PC-9 (cell line): ENCODE measurements at regions not wholly inside any gene's neighbourhood (a gene's known extent, or its start where the extent isn't known, plus 50 kb on each side); places are given as distances from the start of the nearest gene placed in this dataset.
A peak's percentile ranks its signal among the peaks of the same experiment; 100 is the strongest.

ENCODE experiments used
- BruUV-seq: library from RNA; stranded (reverse); fragments of 400-500 nt; replicated peaks from 2 replicates; lab custom pipeline; 2021; lab: Mats Ljungman, UMichigan
- CTCF ChIA-PET: fragments of 300-600 bp; sonication (Branson Sonifier 250); formaldehyde crosslinking; loops from one replicate; lab custom pipeline; 2022; ENCODE audit warnings: antibody characterized with exemption; lab: Charles Lee
- POLR2A ChIA-PET: fragments of 300-600 bp; sonication (Branson Sonifier 250); formaldehyde crosslinking; loops from one replicate; lab custom pipeline; 2022; ENCODE audit warnings: antibody characterized with exemption; ENCODE audit not compliant: unreplicated experiment; lab: Charles Lee
- DNase-seq, 2 experiments: peaks; one replicate each; pipeline versions ENCODE4 v3.0.0 to v3.0.0-alpha.2; 2015 to 2022; ENCODE audit warnings: mixed read lengths in 1 of 2
- H2AFZ ChIP-seq: fragments of 200-600 bp; sonication (generic); 2 replicates; pipeline ENCODE4 v1.8.1; 2017; ENCODE audit warnings: antibody characterized with exemption
- H3F3A ChIP-seq: fragments of 200-600 bp; sonication (generic); 2 replicates; pipeline ENCODE4 v1.8.1; 2017; ENCODE audit warnings: antibody characterized with exemption, mild to moderate bottlenecking, low read depth; ENCODE audit not compliant: insufficient read depth
- H3K27ac ChIP-seq: fragments of 200-600 bp; sonication (generic); 2 replicates; pipeline ENCODE4 v1.6.1; 2016; ENCODE audit warnings: mixed run types
- H3K27me3 ChIP-seq: fragments of 200-600 bp; sonication (generic); 2 replicates; pipeline ENCODE4 v1.6.1; 2016; ENCODE audit warnings: low read depth, mixed run types; ENCODE audit not compliant: insufficient read depth
- H3K36me3 ChIP-seq: fragments of 200-600 bp; sonication (generic); 2 replicates; pipeline ENCODE4 v1.6.1; 2016; ENCODE audit warnings: low read depth, mixed run types
- H3K4me1 ChIP-seq: fragments of 200-600 bp; sonication (generic); replicated peaks from 2 replicates; pipeline ENCODE4 v1.6.1; 2016; ENCODE audit warnings: mixed run types; ENCODE audit not compliant: insufficient read depth
- H3K4me2 ChIP-seq: fragments of 200-600 bp; sonication (generic); 2 replicates; pipeline ENCODE4 v1.6.1; 2017; ENCODE audit warnings: mixed run types
- H3K4me3 ChIP-seq: fragments of 200-600 bp; sonication (generic); 2 replicates; pipeline ENCODE4 v1.6.1; 2016; ENCODE audit warnings: mixed run types
- H3K79me2 ChIP-seq: fragments of 200-600 bp; sonication (generic); 2 replicates; pipeline ENCODE4 v1.6.1; 2017; ENCODE audit warnings: low read depth, mixed run types
- H3K9me2 ChIP-seq: fragments of 200-600 bp; sonication (generic); 2 replicates; pipeline ENCODE4 v1.8.1; 2017; ENCODE audit warnings: mild to moderate bottlenecking; ENCODE audit not compliant: insufficient read depth
- H3K9me3 ChIP-seq: fragments of 200-600 bp; sonication (generic); 2 replicates; pipeline ENCODE4 v1.8.1; 2016; ENCODE audit warnings: low read depth; ENCODE audit not compliant: insufficient read depth
- H4K20me1 ChIP-seq: fragments of 200-600 bp; sonication (generic); 2 replicates; pipeline ENCODE4 v1.8.1; 2017; ENCODE audit not compliant: insufficient read depth
- EZH2 ChIP-seq: fragments of 200-600 bp; sonication (generic); IDR thresholded peaks from 2 replicates; pipeline ENCODE4 v1.8.0; 2017; ENCODE audit warnings: antibody characterized with exemption, low read depth
- intact Hi-C: fragments of 100-400 bp; cut with micrococcal nuclease; formaldehyde crosslinking; loops from one replicate; pipeline ENCODE4 v1.10.0; 2022; ENCODE audit not compliant: unreplicated experiment
- TF ChIP-seq, protein P1 (sequence below): fragments of 200-600 bp; sonication (generic); conservative IDR thresholded peaks from 2 replicates; pipeline ENCODE4 v1.6.1; 2017; ENCODE audit warnings: mixed run types, antibody characterized with exemption, mild to moderate bottlenecking, moderate library complexity

DNA sequence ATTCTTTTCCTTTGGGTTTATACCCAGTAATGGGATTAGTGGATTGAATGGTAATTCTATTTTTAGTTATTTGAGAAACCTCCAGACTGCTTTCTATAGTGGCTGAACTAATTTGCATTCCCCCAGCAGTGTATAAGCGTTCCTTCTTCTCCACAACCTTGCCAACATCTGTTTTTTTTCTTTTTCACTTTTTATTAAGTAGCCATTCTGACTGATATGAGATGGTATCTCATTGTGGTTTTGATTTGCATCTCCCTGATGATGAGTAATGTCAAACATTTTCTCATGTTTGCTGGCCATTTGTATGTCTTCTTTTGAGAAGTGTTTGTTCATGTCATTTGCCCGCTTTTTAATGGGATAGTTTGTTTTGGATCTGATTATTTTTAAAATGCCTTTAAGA, 64.1 kb upstream of the MEIS1 start:
- Histone ChIP-seq H3K4me2 (no peak overlapping the region), H3K27me3 (no peaks in the 10 kb centered on the region), H3K27ac (no peak overlapping the region), H3K4me1 (no peaks in the 10 kb centered on the region), H3K36me3 (no peaks in the 10 kb centered on the region), H4K20me1 (no peaks in the 10 kb centered on the region), H3K79me2 (no peaks in the 10 kb centered on the region), H3K4me3 (no peak overlapping the region), H3F3A (no peaks in the 10 kb centered on the region), H3K9me3 (no peaks in the 10 kb centered on the region), H3K9me2 (no peaks in the 10 kb centered on the region), H2AFZ (no peak overlapping the region)
- intact Hi-C loops: no loop called here
- ChIA-PET POLR2A (no interaction called here), CTCF (no interaction called here)
- TF ChIP-seq, protein P1, sequence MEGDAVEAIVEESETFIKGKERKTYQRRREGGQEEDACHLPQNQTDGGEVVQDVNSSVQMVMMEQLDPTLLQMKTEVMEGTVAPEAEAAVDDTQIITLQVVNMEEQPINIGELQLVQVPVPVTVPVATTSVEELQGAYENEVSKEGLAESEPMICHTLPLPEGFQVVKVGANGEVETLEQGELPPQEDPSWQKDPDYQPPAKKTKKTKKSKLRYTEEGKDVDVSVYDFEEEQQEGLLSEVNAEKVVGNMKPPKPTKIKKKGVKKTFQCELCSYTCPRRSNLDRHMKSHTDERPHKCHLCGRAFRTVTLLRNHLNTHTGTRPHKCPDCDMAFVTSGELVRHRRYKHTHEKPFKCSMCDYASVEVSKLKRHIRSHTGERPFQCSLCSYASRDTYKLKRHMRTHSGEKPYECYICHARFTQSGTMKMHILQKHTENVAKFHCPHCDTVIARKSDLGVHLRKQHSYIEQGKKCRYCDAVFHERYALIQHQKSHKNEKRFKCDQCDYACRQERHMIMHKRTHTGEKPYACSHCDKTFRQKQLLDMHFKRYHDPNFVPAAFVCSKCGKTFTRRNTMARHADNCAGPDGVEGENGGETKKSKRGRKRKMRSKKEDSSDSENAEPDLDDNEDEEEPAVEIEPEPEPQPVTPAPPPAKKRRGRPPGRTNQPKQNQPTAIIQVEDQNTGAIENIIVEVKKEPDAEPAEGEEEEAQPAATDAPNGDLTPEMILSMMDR: no peak
- TF ChIP-seq EZH2: no peak
- BruUV-seq: no TSS peak
- DNase-seq: no peak

DNA sequence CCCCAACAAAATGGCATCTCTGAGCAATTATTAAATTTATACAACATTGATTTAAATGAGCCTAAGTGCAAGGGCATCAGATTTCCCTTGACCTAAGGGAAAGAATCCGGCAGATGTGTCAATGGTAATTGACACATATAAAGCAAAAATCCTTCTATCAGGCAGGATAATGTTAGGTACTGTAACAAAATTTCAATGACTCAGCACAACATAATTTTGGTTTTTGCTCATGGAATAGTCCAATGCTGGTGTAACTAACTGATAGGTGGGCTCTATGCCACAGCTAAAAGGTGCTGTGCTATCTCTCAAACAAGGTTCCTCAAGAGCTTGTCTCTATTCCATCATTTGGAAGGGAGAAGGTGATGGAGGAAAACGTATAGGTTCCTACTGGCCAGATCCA, 68.3 kb upstream of the MEIS1 start:
- no peak overlapping the region for H2AFZ ChIP-seq
- no TSS peak for BruUV-seq
- no peaks in the 10 kb centered on the region for H3K36me3 ChIP-seq
- CTCF ChIA-PET: no interaction called here
- no peaks in the 10 kb centered on the region; the same call in 1 of the 2 replicates for H3F3A ChIP-seq
- no peaks in the 10 kb centered on the region for H3K9me3 ChIP-seq
- DNase-seq: no peak
- POLR2A ChIA-PET: no interaction called here
- no peaks in the 10 kb centered on the region for H3K79me2 ChIP-seq
- H4K20me1 ChIP-seq: no peaks in the 10 kb centered on the region
- H3K4me3 ChIP-seq: no peak overlapping the region
- intact Hi-C loops: no loop called here
- no peaks in the 10 kb centered on the region for H3K9me2 ChIP-seq
- H3K27me3 ChIP-seq: peaks cover 8% of the 10 kb centered on the region; the same call in 1 of the 2 replicates
- TF ChIP-seq, protein P1: no peak
- no peak for TF ChIP-seq EZH2
- H3K27ac ChIP-seq: no peak overlapping the region
- no peaks in the 10 kb centered on the region for H3K4me1 ChIP-seq
- H3K4me2 ChIP-seq: no peak overlapping the region

DNA sequence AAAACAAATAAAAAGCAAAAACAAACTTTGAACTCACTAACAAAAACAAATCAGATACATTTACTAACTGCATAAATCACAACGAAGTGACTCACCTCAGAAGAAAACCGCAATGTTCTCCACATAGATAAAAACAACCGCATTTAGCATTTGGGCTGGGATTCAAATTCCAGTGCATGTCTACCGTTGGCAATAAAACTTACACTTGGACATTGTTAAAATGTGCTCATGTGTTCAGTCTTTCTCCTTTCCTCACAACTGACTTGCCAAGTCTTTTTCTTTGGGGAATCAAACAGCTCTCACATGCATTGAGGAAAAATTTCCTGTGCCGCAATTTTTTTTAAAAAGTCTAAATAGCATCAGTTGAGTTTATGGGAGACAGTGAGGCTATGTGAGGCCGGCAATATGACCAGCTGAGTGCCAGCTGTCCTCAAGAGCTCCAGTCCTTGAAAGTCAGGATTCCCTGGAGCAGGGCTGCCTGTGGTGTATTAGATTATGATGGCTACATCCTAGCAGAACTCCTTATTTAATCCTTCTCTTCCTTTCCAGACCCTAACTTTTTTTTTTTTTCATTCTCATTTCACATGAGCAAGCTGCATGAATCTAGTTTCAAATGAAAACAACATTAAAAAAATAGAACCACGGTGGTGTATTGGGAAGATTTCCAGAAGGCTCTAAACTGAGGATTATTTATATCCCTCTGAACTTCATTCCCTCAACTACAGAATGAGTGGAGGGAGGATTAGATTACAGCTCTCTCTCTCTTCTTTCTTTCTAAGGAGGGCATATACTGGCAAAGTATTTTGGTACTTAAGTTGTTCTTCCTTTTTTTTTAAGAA, 70.2 kb upstream of the MEIS1 start:
- no peak overlapping the region for H3K27ac ChIP-seq
- H3K27me3 ChIP-seq: peaks cover 12% of the 10 kb centered on the region; the same call in 1 of the 2 replicates
- no peaks in the 10 kb centered on the region for H4K20me1 ChIP-seq
- POLR2A ChIA-PET: no interaction called here
- H3K4me1 ChIP-seq: no peaks in the 10 kb centered on the region
- no peak for TF ChIP-seq EZH2
- TF ChIP-seq, protein P1: no peak
- H3F3A ChIP-seq: no peaks in the 10 kb centered on the region; the same call in 1 of the 2 replicates
- no peaks in the 10 kb centered on the region for H3K9me3 ChIP-seq
- peak in 1 of 2 experiments; percentile 62 for DNase-seq
- H2AFZ ChIP-seq: no peak overlapping the region
- CTCF ChIA-PET: no interaction called here
- H3K4me3 ChIP-seq: no peak overlapping the region
- no peaks in the 10 kb centered on the region for H3K36me3 ChIP-seq
- intact Hi-C loops: no loop called here
- H3K4me2 ChIP-seq: no peak overlapping the region
- H3K79me2 ChIP-seq: no peaks in the 10 kb centered on the region
- no TSS peak for BruUV-seq
- H3K9me2 ChIP-seq: no peaks in the 10 kb centered on the region
